HepG2 (cell line): ENCODE measurements at regions not wholly inside any gene's neighbourhood (a gene's known extent, or its start where the extent isn't known, plus 50 kb on each side); places are given as distances from the start of the nearest gene placed in this dataset.

Experiments used
- ATAC-seq: fragments of 200-7000 bp; cut with Tn5 transposase; 3 replicates; pipeline ENCODE4 v1.9.1; 2020; ENCODE audit warnings: mild to moderate bottlenecking, moderate library complexity
- BruUV-seq: library from RNA; stranded (reverse); fragments of 400-500 nt; replicated peaks from 2 replicates; lab custom pipeline; 2021; lab: Mats Ljungman, UMichigan
- CTCF ChIA-PET: fragments of 300-600 bp; formaldehyde crosslinking; extraction: SDS; loops from one replicate; lab custom pipeline; 2021; ENCODE audit warnings: low total read pairs, inconsistent platforms, low intra/inter-chr PET ratio; lab: Yijun Ruan, JAX
- POLR2A ChIA-PET: fragments of 350-600 bp; sonication (Branson Sonifier 250); formaldehyde crosslinking; loops from one replicate; lab custom pipeline; 2020; ENCODE audit warnings: antibody characterized with exemption, inconsistent platforms; lab: Yijun Ruan, JAX
- DNase-seq: peaks from one replicate; pipeline ENCODE4 v3.0.0-alpha.2; 2015; ENCODE audit warnings: low spot score
- FAIRE-seq: peaks from 3 replicates; lab custom pipeline; 2011; peaks lifted over from hg19 to GRCh38; lab: Jason Lieb, UNC
- H2AFZ ChIP-seq: one replicate; pipeline ENCODE4 v1.6.1; 2011; ENCODE audit warnings: low read length, inconsistent platforms
- H3K27ac ChIP-seq: fragments of 300-600 bp; 3 replicates; pipeline ENCODE4 v1.8.0; 2011; ENCODE audit warnings: mixed run types, mild to moderate bottlenecking, mixed read lengths, low read length, inconsistent platforms; ENCODE audit not compliant: insufficient read depth; ENCODE audit errors: extremely low read length
- H3K27me3 ChIP-seq, 2 experiments: fragments of 200-600 bp in 1 of 2; 2 replicates in 1 of 2; 3 replicates in 1 of 2; pipeline versions ENCODE4 v1.6.0 to v1.8.0; 2011; ENCODE audit warnings: low read length in 2 of 2, mild to moderate bottlenecking in 2 of 2, moderate library complexity in 2 of 2, inconsistent platforms in 1 of 2; ENCODE audit not compliant: insufficient read depth in 2 of 2, control insufficient read depth in 1 of 2
- H3K36me3 ChIP-seq, 2 experiments: fragments of 200-600 bp in 1 of 2; replicated peaks in 1 of 2; 2 replicates in 1 of 2; 3 replicates in 1 of 2; pipeline versions ENCODE4 v1.5.1 to v1.8.0; 2011; ENCODE audit warnings: low read length in 2 of 2, inconsistent platforms in 1 of 2; ENCODE audit not compliant: insufficient read depth in 2 of 2, control insufficient read depth in 1 of 2
- H3K4me1 ChIP-seq: 2 replicates; pipeline ENCODE4 v1.5.1; 2012; ENCODE audit warnings: low read length, inconsistent platforms; ENCODE audit not compliant: insufficient read depth
- H3K4me2 ChIP-seq: 2 replicates; pipeline ENCODE4 v1.6.0; 2011; ENCODE audit warnings: low read depth, low read length, inconsistent platforms
- H3K4me3 ChIP-seq, 3 experiments: fragments of 200-600 bp in 1 of 3; sonication (generic), shearing (Covaris generic) in 1 of 3; replicated peaks in 1 of 3; 2 replicates each; pipeline ENCODE4 v1.5.1; 2011 to 2016; ENCODE audit warnings: low read length in 3 of 3, inconsistent platforms in 2 of 3, low read depth in 2 of 3, mild to moderate bottlenecking in 2 of 3, control low read depth in 1 of 3, mixed read lengths in 1 of 3; ENCODE audit not compliant: insufficient read depth in 1 of 3
- H3K79me2 ChIP-seq: one replicate; pipeline ENCODE4 v1.6.1; 2011; ENCODE audit warnings: low read length, inconsistent platforms; ENCODE audit not compliant: insufficient read depth
- H3K9ac ChIP-seq: 2 replicates; pipeline ENCODE4 v1.6.0; 2011; ENCODE audit warnings: mild to moderate bottlenecking, low read depth, low read length, inconsistent platforms; ENCODE audit not compliant: insufficient read depth
- H3K9me3 ChIP-seq: 2 replicates; pipeline ENCODE4 v1.5.1; 2012; ENCODE audit warnings: mild to moderate bottlenecking, low read length
- H4K20me1 ChIP-seq: 2 replicates; pipeline ENCODE4 v1.6.0; 2011; ENCODE audit warnings: inconsistent platforms, mild to moderate bottlenecking, low read length, moderate library complexity; ENCODE audit not compliant: insufficient read depth
- KDM1A ChIP-seq: IDR thresholded peaks from 2 replicates; pipeline ENCODE4 v1.6.1; 2016; ENCODE audit warnings: missing compliant biosample characterization
- MTA1 ChIP-seq: sonication (generic); formaldehyde crosslinking; IDR thresholded peaks from 2 replicates; pipeline ENCODE4 v1.4.0; 2020; ENCODE audit warnings: missing genetic modification reagents, mild to moderate bottlenecking, borderline replicate concordance
- NFKB2 ChIP-seq: sonication (generic); formaldehyde crosslinking; IDR thresholded peaks from 2 replicates; pipeline ENCODE4 v1.4.0; 2020; ENCODE audit warnings: missing genetic modification reagents, borderline replicate concordance
- POLR2AphosphoS2 ChIP-seq: IDR thresholded peaks from 2 replicates; pipeline ENCODE4 v1.6.1; 2011; ENCODE audit warnings: low read depth, low read length, improper control_type of control experiment
- WIZ ChIP-seq: sonication (generic); formaldehyde crosslinking; IDR thresholded peaks from 2 replicates; pipeline ENCODE4 v1.5.1; 2020; ENCODE audit warnings: mild to moderate bottlenecking, missing genetic modification reagents
- ZKSCAN8 ChIP-seq: IDR thresholded peaks from 2 replicates; pipeline ENCODE4 v1.6.1; 2016; ENCODE audit warnings: borderline replicate concordance, missing genetic modification reagents, missing compliant biosample characterization
- ZNF780A ChIP-seq: sonication (generic); formaldehyde crosslinking; IDR thresholded peaks from 2 replicates; pipeline ENCODE4 v1.8.0; 2022; ENCODE audit warnings: mild to moderate bottlenecking, missing genetic modification reagents, moderate library complexity
- ZNF790 ChIP-seq: sonication (generic); formaldehyde crosslinking; IDR thresholded peaks from 2 replicates; pipeline ENCODE4 v1.8.0; 2022; ENCODE audit warnings: missing genetic modification reagents, mild to moderate bottlenecking, borderline replicate concordance
- ZSCAN29 ChIP-seq: sonication (generic); formaldehyde crosslinking; conservative IDR thresholded peaks from 2 replicates; pipeline ENCODE4 v1.4.0; 2020; ENCODE audit warnings: mild to moderate bottlenecking, missing genetic modification reagents
- WGBS: methylation state at CpG from one replicate; pipeline ENCODE4 v1.1.6; 2017; ENCODE audit warnings: low lambda C conversion rate; 5-methylcytosine and 5-hydroxymethylcytosine counted together
- in situ Hi-C: cut with HindIII; loops from 2 replicates; pipeline ENCODE4 v1.10.0; 2017; ENCODE audit warnings: low pct_unique_long_range_greater_than_20kb; ENCODE audit not compliant: extremely low pct_ligation_motif_present
- intact Hi-C: fragments of 100-400 bp; cut with micrococcal nuclease; formaldehyde crosslinking; loops from one replicate; pipeline ENCODE4 v1.10.0; 2022; ENCODE audit not compliant: unreplicated experiment
- TF ChIP-seq, protein P1 (sequence below): sonication (generic); formaldehyde crosslinking; IDR thresholded peaks from 2 replicates; pipeline ENCODE4 v1.4.0; 2020; ENCODE audit warnings: missing genetic modification reagents, mild to moderate bottlenecking, borderline replicate concordance
- TF ChIP-seq, protein P2 (sequence below): IDR thresholded peaks from 2 replicates; pipeline ENCODE4 v1.6.1; 2016; ENCODE audit warnings: low read depth, borderline replicate concordance
- TF ChIP-seq, protein P3 (sequence below): sonication (generic); formaldehyde crosslinking; IDR thresholded peaks from 2 replicates; pipeline ENCODE4 v1.4.0; 2020; ENCODE audit warnings: missing genetic modification reagents, borderline replicate concordance

DNA sequence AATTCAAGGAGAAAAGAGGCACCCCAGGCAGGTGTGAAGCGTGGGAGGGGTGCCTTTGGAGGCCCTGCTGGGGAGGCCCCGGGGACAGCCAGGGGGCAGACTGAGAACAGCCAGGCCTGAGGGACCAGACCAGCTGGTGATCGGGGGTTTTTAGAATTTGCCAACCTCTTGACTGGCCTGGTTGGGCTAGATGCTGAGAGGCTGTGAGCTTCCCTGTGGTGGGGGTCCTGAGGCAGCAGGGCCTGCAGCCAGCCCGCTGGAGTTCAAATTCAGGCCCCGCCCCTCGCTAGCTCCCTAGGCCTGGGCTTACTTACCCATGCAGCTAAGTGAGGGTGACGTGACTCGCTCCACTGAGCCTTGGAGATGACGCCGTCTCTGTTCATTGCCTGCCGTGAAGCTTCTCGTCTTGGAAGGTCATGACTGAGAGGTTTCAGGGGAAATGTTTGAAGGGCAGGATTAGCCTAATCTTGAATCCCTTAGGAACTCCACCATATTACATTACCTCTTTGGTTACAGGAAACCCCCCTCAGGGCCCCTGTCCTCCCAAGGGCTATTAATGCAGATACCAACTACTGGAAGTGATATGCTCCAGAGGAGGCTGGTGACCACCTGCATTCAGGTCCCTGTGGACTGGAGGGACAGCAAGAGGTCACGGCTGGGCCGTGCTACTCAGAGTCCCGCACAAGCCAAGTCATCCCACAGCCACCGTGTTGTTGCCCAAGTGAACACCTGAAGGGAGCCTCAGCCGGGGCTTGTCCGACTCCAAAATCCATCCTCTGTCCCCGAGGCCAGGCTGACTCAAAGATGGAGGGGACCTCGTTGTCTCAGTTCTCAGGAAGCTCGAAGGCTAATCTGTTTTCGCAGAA, 73.9 kb upstream of the DUSP22 start (continued):
- TF ChIP-seq KDM1A (CRISPR knock-in tag) (no peak), WIZ (CRISPR knock-in tag) (no peak), ZNF780A (CRISPR knock-in tag) (no peak), ZKSCAN8 (no peak)
- TF ChIP-seq, protein P1, sequence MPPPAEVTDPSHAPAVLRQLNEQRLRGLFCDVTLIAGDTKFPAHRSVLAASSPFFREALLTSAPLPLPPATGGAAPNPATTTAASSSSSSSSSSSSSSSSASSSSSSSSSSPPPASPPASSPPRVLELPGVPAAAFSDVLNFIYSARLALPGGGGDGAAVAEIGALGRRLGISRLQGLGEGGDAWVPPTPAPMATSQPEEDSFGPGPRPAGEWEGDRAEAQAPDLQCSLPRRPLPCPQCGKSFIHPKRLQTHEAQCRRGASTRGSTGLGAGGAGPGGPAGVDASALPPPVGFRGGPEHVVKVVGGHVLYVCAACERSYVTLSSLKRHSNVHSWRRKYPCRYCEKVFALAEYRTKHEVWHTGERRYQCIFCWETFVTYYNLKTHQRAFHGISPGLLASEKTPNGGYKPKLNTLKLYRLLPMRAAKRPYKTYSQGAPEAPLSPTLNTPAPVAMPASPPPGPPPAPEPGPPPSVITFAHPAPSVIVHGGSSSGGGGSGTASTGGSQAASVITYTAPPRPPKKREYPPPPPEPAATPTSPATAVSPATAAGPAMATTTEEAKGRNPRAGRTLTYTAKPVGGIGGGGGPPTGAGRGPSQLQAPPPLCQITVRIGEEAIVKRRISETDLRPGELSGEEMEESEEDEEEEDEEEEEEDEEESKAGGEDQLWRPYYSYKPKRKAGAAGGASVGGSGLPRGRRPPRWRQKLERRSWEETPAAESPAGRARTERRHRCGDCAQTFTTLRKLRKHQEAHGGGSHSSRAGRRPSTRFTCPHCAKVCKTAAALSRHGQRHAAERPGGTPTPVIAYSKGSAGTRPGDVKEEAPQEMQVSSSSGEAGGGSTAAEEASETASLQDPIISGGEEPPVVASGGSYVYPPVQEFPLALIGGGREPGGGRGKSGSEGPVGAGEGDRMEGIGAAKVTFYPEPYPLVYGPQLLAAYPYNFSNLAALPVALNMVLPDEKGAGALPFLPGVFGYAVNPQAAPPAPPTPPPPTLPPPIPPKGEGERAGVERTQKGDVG (CRISPR knock-in tag): no peak

DNA sequence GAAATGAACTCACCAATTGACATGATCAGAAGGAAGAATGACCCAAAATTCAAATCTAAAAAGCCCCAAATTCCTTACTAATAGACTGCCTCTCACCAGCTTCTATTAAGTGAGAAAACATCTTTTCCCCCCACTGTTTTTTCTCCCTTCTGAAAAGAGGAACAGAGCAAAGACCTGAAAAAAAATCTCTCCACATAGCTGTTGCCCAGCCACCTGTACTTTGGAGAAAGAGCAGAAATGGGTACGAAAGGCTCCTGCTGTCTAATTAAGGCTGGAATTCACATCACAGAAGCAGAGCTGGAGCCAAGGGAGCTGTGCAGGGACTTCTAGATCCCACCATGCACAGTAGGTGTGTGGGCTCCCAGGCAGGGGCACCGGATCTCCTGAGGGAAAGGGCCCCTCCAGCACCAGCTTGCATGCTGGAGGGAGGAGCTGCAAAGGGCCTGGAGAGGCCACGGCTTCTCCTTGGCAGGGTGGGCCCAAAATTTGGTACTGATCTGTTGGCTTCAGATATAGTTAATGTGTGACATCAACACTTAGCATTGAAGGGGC, 73.2 kb upstream of the DUSP22 start:
- POLR2A ChIA-PET: interaction anchor here (1.7 kb wide), 1 partner anchor 27 kb away, joined by 3 read pairs; no protein-coding TSS in a partner anchor
- H2AFZ ChIP-seq: no peak overlapping the region
- in situ Hi-C loops (no loop called here), intact Hi-C loops (no loop called here)
- H3K4me1 ChIP-seq: peaks cover 49% of the 10 kb centered on the region
- ATAC-seq: no peak
- CTCF ChIA-PET: no interaction called here
- TF ChIP-seq NFKB2 (CRISPR knock-in tag) (no peak), ZSCAN29 (CRISPR knock-in tag) (no peak), ZNF790 (no peak), MTA1 (0 out of 2 replicates have a peak, but pooled peaks have one; percentile 3), POLR2AphosphoS2 (no peak)
- TF ChIP-seq, protein P2, sequence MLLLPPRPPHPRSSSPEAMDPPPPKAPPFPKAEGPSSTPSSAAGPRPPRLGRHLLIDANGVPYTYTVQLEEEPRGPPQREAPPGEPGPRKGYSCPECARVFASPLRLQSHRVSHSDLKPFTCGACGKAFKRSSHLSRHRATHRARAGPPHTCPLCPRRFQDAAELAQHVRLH (CRISPR knock-in tag): no peak
- TF ChIP-seq, protein P3, sequence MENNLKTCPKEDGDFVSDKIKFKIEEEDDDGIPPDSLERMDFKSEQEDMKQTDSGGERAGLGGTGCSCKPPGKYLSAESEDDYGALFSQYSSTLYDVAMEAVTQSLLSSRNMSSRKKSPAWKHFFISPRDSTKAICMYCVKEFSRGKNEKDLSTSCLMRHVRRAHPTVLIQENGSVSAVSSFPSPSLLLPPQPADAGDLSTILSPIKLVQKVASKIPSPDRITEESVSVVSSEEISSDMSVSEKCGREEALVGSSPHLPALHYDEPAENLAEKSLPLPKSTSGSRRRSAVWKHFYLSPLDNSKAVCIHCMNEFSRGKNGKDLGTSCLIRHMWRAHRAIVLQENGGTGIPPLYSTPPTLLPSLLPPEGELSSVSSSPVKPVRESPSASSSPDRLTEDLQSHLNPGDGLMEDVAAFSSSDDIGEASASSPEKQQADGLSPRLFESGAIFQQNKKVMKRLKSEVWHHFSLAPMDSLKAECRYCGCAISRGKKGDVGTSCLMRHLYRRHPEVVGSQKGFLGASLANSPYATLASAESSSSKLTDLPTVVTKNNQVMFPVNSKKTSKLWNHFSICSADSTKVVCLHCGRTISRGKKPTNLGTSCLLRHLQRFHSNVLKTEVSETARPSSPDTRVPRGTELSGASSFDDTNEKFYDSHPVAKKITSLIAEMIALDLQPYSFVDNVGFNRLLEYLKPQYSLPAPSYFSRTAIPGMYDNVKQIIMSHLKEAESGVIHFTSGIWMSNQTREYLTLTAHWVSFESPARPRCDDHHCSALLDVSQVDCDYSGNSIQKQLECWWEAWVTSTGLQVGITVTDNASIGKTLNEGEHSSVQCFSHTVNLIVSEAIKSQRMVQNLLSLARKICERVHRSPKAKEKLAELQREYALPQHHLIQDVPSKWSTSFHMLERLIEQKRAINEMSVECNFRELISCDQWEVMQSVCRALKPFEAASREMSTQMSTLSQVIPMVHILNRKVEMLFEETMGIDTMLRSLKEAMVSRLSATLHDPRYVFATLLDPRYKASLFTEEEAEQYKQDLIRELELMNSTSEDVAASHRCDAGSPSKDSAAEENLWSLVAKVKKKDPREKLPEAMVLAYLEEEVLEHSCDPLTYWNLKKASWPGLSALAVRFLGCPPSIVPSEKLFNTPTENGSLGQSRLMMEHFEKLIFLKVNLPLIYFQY (CRISPR knock-in tag): no peak
- H3K9me3 ChIP-seq: peaks cover 4% of the 10 kb centered on the region; the same call in 1 of the 2 replicates
- no peak overlapping the region for H3K4me3 ChIP-seq
- no peak for FAIRE-seq
- no peaks in the 10 kb centered on the region for H3K36me3 ChIP-seq
- H3K27ac ChIP-seq: peak overlapping the region; percentile 99
- no TSS peak for BruUV-seq
- H3K9ac ChIP-seq: peak overlapping the region; percentile 79; the same call in 1 of the 2 replicates
- no peaks in the 10 kb centered on the region for H4K20me1 ChIP-seq
- H3K4me2 ChIP-seq: peak overlapping the region; percentile 87; the same call in 1 of the 2 replicates
- no peaks in the 10 kb centered on the region for H3K27me3 ChIP-seq
- no peaks in the 10 kb centered on the region for H3K79me2 ChIP-seq
- 85% methylated on average over 2 of the region's 3 CpGs for WGBS
- DNase-seq: no peak
